ENCODE measurements at regions not wholly inside any gene's neighbourhood (a gene's known extent, or its start where the extent isn't known, plus 50 kb on each side); places are given as distances from the start of the nearest gene placed in this dataset.

- TF ChIP-seq EZH2phosphoT487 (IDR thresholded peaks at IDR 0.05; ENCODE audit: borderline replicate concordance, low read depth, low read length): no peak
- TF ChIP-seq, protein P1, sequence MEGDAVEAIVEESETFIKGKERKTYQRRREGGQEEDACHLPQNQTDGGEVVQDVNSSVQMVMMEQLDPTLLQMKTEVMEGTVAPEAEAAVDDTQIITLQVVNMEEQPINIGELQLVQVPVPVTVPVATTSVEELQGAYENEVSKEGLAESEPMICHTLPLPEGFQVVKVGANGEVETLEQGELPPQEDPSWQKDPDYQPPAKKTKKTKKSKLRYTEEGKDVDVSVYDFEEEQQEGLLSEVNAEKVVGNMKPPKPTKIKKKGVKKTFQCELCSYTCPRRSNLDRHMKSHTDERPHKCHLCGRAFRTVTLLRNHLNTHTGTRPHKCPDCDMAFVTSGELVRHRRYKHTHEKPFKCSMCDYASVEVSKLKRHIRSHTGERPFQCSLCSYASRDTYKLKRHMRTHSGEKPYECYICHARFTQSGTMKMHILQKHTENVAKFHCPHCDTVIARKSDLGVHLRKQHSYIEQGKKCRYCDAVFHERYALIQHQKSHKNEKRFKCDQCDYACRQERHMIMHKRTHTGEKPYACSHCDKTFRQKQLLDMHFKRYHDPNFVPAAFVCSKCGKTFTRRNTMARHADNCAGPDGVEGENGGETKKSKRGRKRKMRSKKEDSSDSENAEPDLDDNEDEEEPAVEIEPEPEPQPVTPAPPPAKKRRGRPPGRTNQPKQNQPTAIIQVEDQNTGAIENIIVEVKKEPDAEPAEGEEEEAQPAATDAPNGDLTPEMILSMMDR (conservative IDR thresholded peaks at IDR 0.05; ENCODE audit: low read length): no peak
Measured at GRCh38 chr13:56687131-56687530, 453.6 kb upstream of the PRR20A start.
